Skeletal muscle tissue (tissue), 3 donors: ENCODE measurements at regions not wholly inside any gene's neighbourhood (a gene's known extent, or its start where the extent isn't known, plus 50 kb on each side); places are given as distances from the start of the nearest gene placed in this dataset.

ENCODE experiments used
- H3K27ac ChIP-seq: one replicate; pipeline ENCODE4 v1.7.0; 2013; ENCODE audit warnings: mild to moderate bottlenecking, low read depth, low read length, inconsistent platforms
- H3K27me3 ChIP-seq, 3 donors: one replicate each; pipeline ENCODE4 v1.7.0; 2013; ENCODE audit warnings: low read length in 3 of 3; ENCODE audit not compliant: control insufficient read depth in 3 of 3, insufficient read depth in 3 of 3
- H3K36me3 ChIP-seq, 3 donors: one replicate each; pipeline ENCODE4 v1.7.0; 2013; ENCODE audit warnings: low read length in 3 of 3; ENCODE audit not compliant: control insufficient read depth in 3 of 3, insufficient read depth in 3 of 3
- H3K4me1 ChIP-seq, 3 donors: one replicate each; pipeline ENCODE4 v1.7.0; 2013; ENCODE audit warnings: low read length in 3 of 3, mild to moderate bottlenecking in 3 of 3; ENCODE audit not compliant: control insufficient read depth in 3 of 3, insufficient read depth in 3 of 3
- H3K4me3 ChIP-seq, 3 donors: one replicate each; pipeline ENCODE4 v1.7.0; 2013; ENCODE audit warnings: low read length in 3 of 3
- H3K9ac ChIP-seq, 3 donors: one replicate each; pipeline ENCODE4 v1.7.0; 2013; ENCODE audit warnings: low read length in 3 of 3, mild to moderate bottlenecking in 3 of 3, moderate library complexity in 2 of 3, low read depth in 1 of 3
- H3K9me3 ChIP-seq, 3 donors: one replicate each; pipeline ENCODE4 v1.7.0; 2013; ENCODE audit warnings: low read length in 3 of 3; ENCODE audit not compliant: control insufficient read depth in 3 of 3
- donor health status: Osteomylitis.

GRCh38 chr13:67758975-67759374 is 528.8 kb upstream of the PCDH9 start:
- H3K27me3 ChIP-seq: no peaks in the 10 kb centered on the region
- no peak overlapping the region for H3K9ac ChIP-seq
- H3K27ac ChIP-seq: no peak overlapping the region
- no peaks in the 10 kb centered on the region for H3K9me3 ChIP-seq
- H3K36me3 ChIP-seq: no peaks in the 10 kb centered on the region
- H3K4me1 ChIP-seq: no peaks in the 10 kb centered on the region
- no peak overlapping the region for H3K4me3 ChIP-seq

GRCh38 chr13:67754012-67754411 is 523.9 kb upstream of the PCDH9 start:
- H3K4me3 ChIP-seq: no peak overlapping the region
- no peak overlapping the region for H3K27ac ChIP-seq
- H3K9ac ChIP-seq: no peak overlapping the region

GRCh38 chr13:67752759-67753158 is 522.6 kb upstream of the PCDH9 start:
- Histone ChIP-seq H3K27ac (no peak overlapping the region), H3K27me3 (no peaks in the 10 kb centered on the region)

More at GRCh38 chr13:67754012-67754411, 523.9 kb upstream of the PCDH9 start:
- Histone ChIP-seq H3K36me3 (no peaks in the 10 kb centered on the region), H3K27me3 (no peaks in the 10 kb centered on the region), H3K9me3 (no peaks in the 10 kb centered on the region), H3K4me1 (no peaks in the 10 kb centered on the region)

GRCh38 chr13:67742478-67742877 is 512.3 kb upstream of the PCDH9 start:
- Histone ChIP-seq H3K4me3 (no peak overlapping the region), H3K9me3 (no peaks in the 10 kb centered on the region), H3K27me3 (no peaks in the 10 kb centered on the region), H3K36me3 (no peaks in the 10 kb centered on the region), H3K4me1 (no peaks in the 10 kb centered on the region), H3K9ac (no peak overlapping the region), H3K27ac (no peak overlapping the region)

More at GRCh38 chr13:67752759-67753158, 522.6 kb upstream of the PCDH9 start:
- no peak overlapping the region for H3K9ac ChIP-seq
- H3K9me3 ChIP-seq: no peaks in the 10 kb centered on the region
- no peaks in the 10 kb centered on the region for H3K4me1 ChIP-seq
- no peak overlapping the region for H3K4me3 ChIP-seq
- no peaks in the 10 kb centered on the region for H3K36me3 ChIP-seq

GRCh38 chr13:67740871-67741535 is 510.9 kb upstream of the PCDH9 start:
- no peak overlapping the region for H3K4me3 ChIP-seq
- H3K9ac ChIP-seq: no peak overlapping the region
- no peaks in the 10 kb centered on the region for H3K4me1 ChIP-seq
- no peaks in the 10 kb centered on the region for H3K27me3 ChIP-seq
- no peak overlapping the region for H3K27ac ChIP-seq
- no peaks in the 10 kb centered on the region for H3K9me3 ChIP-seq
- H3K36me3 ChIP-seq: no peaks in the 10 kb centered on the region

- Histone ChIP-seq H3K27ac (no peak overlapping the region), H3K9ac (no peak overlapping the region), H3K4me1 (no peaks in the 10 kb centered on the region), H3K4me3 (no peak overlapping the region), H3K36me3 (no peaks in the 10 kb centered on the region), H3K9me3 (no peaks in the 10 kb centered on the region), H3K27me3 (no peaks in the 10 kb centered on the region)
Observed at GRCh38 chr13:67736646-67737420, 506.7 kb upstream of the PCDH9 start.

GRCh38 chr13:67735651-67736050 is 505.5 kb upstream of the PCDH9 start:
- no peaks in the 10 kb centered on the region for H3K9me3 ChIP-seq

GRCh38 chr13:67726979-67727378 is 496.8 kb upstream of the PCDH9 start:
- no peak overlapping the region for H3K4me3 ChIP-seq
- no peak overlapping the region for H3K9ac ChIP-seq
- H3K27ac ChIP-seq: no peak overlapping the region
- no peaks in the 10 kb centered on the region for H3K4me1 ChIP-seq
- no peaks in the 10 kb centered on the region for H3K9me3 ChIP-seq
- H3K27me3 ChIP-seq: no peaks in the 10 kb centered on the region
- no peaks in the 10 kb centered on the region for H3K36me3 ChIP-seq

More at GRCh38 chr13:67735651-67736050, 505.5 kb upstream of the PCDH9 start:
- Histone ChIP-seq H3K27ac (no peak overlapping the region), H3K36me3 (no peaks in the 10 kb centered on the region), H3K27me3 (no peaks in the 10 kb centered on the region), H3K9ac (no peak overlapping the region), H3K4me3 (no peak overlapping the region), H3K4me1 (no peaks in the 10 kb centered on the region)

- Histone ChIP-seq H3K4me3 (no peak overlapping the region), H3K9me3 (no peaks in the 10 kb centered on the region), H3K27ac (no peak overlapping the region), H3K9ac (no peak overlapping the region), H3K36me3 (no peaks in the 10 kb centered on the region), H3K4me1 (no peaks in the 10 kb centered on the region), H3K27me3 (no peaks in the 10 kb centered on the region)
Observed at GRCh38 chr13:67725999-67726398, 495.9 kb upstream of the PCDH9 start.

- no peaks in the 10 kb centered on the region for H3K9me3 ChIP-seq
- H3K9ac ChIP-seq: no peak overlapping the region
- no peak overlapping the region for H3K4me3 ChIP-seq
- H3K36me3 ChIP-seq: no peaks in the 10 kb centered on the region
- no peak overlapping the region for H3K27ac ChIP-seq
- H3K4me1 ChIP-seq: no peaks in the 10 kb centered on the region
- no peaks in the 10 kb centered on the region for H3K27me3 ChIP-seq
Observed at GRCh38 chr13:67713571-67713970, 483.4 kb upstream of the PCDH9 start.
